ENCODE measurements at regions not wholly inside any gene's neighbourhood (a gene's known extent, or its start where the extent isn't known, plus 50 kb on each side); places are given as distances from the start of the nearest gene placed in this dataset.

DNA sequence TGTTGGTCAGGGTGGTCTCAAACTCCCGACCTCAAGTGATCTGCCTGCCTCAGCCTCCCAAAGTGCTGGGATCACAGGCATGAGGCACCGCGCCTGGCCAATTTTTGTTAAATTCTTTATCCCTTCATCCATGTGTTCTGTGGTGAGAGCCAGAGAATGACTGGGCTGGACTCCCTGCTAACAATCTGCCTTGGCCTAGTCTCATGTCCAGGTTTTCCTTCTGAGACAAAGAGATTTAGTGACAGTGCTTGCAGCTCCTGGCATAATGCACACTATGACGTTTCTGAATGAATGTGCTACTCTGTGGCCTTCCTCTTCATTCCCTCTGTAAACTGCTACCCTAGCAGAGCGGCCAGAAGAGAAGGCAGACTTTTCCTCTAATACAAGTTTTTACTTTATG is 79.3 kb downstream of the FOXD1 start:
- Mint-ChIP-seq H3K27me3 (peaks cover 67% of the 10 kb centered on the region), H3K4me1 (peaks cover 2% of the 10 kb centered on the region), H3K36me3 (ENCODE audit: low read depth) (peaks cover 6% of the 10 kb centered on the region), H3K4me3 (no peak overlapping the region), H3K27ac (no peak overlapping the region)
- H3K9me3 ChIP-seq (ENCODE audit: control insufficient read depth, low read length, poor library complexity, severe bottlenecking): no peaks in the 10 kb centered on the region
- DNase-seq (no peak), ATAC-seq (no peak)

- Mint-ChIP-seq H3K36me3 (ENCODE audit: low read depth) (peaks cover 6% of the 10 kb centered on the region), H3K27me3 (peaks cover 58% of the 10 kb centered on the region), H3K27ac (no peak overlapping the region), H3K4me1 (peaks cover 2% of the 10 kb centered on the region), H3K4me3 (no peak overlapping the region)
- no peaks in the 10 kb centered on the region for H3K9me3 ChIP-seq (ENCODE audit: control insufficient read depth, low read length, poor library complexity, severe bottlenecking)
- ATAC-seq: no peak
- DNase-seq: no peak
Observed at GRCh38 chr5:73367650-73368049, 80.9 kb downstream of the FOXD1 start.

DNA sequence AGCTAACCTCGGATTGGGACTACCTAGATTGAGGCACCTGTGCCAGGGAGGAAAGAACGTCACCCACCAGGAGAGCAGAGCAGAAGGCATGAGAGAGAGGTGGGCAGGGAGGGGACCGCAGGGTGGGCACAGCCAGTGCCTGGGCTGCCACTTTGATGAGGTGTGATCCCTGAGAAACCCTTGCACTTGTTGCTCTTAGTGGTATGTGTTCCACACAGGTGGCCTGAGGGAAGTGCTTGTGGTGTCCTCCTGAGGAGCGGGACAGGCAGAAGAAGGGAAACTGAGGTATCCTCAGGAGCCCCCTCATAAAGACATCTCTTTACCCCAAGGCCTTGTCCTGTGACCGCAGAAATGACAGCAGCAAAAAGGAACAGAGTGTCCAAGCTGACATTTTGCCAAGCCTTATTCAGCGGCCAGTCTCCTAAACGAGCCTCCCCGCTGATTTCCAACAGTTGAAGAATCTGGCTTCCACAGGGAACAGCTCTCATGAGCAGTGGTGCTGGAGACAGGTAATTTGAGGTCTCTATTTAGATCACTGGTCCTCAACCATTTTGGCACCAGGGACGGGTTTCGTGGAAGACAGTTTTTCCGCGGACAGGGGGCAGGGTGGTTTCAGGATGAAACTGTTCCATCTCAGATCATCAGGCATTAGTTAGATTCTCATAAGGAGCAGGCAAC is 82.4 kb downstream of the FOXD1 start:
- H3K27me3 Mint-ChIP-seq: peaks cover 56% of the 10 kb centered on the region
- peaks cover 2% of the 10 kb centered on the region for H3K4me1 Mint-ChIP-seq
- no peaks in the 10 kb centered on the region for H3K9me3 ChIP-seq (ENCODE audit: control insufficient read depth, low read length, poor library complexity, severe bottlenecking)
- ATAC-seq: no peak
- H3K27ac Mint-ChIP-seq: no peak overlapping the region
- no peak for DNase-seq
- H3K4me3 Mint-ChIP-seq: no peak overlapping the region
- H3K36me3 Mint-ChIP-seq (ENCODE audit: low read depth): peaks cover 5% of the 10 kb centered on the region

- H3K36me3 Mint-ChIP-seq (ENCODE audit: low read depth): peaks cover 5% of the 10 kb centered on the region
- DNase-seq: no peak
- no peaks in the 10 kb centered on the region for H3K9me3 ChIP-seq (ENCODE audit: control insufficient read depth, low read length, poor library complexity, severe bottlenecking)
- H3K4me1 Mint-ChIP-seq: peaks cover 2% of the 10 kb centered on the region
- no peak overlapping the region for H3K4me3 Mint-ChIP-seq
- H3K27me3 Mint-ChIP-seq: peaks cover 50% of the 10 kb centered on the region
- no peak overlapping the region for H3K27ac Mint-ChIP-seq
- no peak for ATAC-seq
Observed at GRCh38 chr5:73365301-73365853, 83.2 kb downstream of the FOXD1 start.

DNA sequence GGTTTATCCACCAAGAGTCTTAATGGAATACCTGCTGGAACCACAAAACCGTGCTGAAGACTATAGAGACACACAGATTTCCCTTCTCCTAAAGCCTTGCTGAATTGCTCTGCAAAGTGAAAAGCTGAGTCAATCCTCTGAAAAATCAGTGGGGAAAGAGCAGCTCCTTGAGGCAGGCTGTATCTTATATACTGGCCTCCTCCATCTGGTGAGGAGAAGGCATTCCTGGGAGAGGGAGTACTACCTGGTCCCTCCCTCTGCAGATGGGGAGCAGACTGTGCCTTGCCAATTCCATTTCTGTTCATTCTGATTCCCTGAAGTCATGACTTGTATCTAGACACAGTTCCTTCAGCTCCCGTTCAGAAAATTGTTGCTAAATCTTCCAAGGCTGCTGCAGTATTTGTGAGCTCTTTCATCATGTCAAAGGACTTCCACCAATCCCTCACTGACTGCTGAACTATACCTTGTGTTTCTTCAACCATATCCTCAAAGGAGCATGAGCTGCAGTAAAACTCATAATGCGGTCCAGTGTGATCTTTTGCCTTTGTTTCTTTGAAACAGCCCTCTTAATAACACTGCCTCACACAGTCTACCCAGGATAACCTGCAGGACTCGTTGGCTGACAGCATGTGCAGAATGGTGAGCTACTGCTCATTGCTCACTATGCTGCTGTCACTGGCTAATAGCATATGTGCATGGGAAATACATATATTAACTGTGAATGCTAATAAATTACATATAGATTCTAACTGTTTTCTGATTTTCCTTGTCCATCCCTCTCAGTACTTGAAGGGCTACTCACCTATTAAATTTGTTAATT is 84.5 kb downstream of the FOXD1 start:
- Mint-ChIP-seq H3K27ac (no peak overlapping the region), H3K36me3 (ENCODE audit: low read depth) (peaks cover 5% of the 10 kb centered on the region), H3K4me1 (peaks cover 2% of the 10 kb centered on the region), H3K27me3 (peaks cover 41% of the 10 kb centered on the region), H3K4me3 (no peak overlapping the region)
- DNase-seq: no peak
- H3K9me3 ChIP-seq (ENCODE audit: control insufficient read depth, low read length, poor library complexity, severe bottlenecking): no peaks in the 10 kb centered on the region
- no peak for ATAC-seq

- no peak for DNase-seq
- H3K4me3 Mint-ChIP-seq: no peak overlapping the region
- peaks cover 2% of the 10 kb centered on the region for H3K36me3 Mint-ChIP-seq (ENCODE audit: low read depth)
- H3K4me1 Mint-ChIP-seq: no peaks in the 10 kb centered on the region
- no peaks in the 10 kb centered on the region for H3K9me3 ChIP-seq (ENCODE audit: control insufficient read depth, low read length, poor library complexity, severe bottlenecking)
- peaks cover 43% of the 10 kb centered on the region for H3K27me3 Mint-ChIP-seq
- no peak overlapping the region for H3K27ac Mint-ChIP-seq
- no peak for ATAC-seq
Observed at GRCh38 chr5:73359395-73359794, 89.2 kb downstream of the FOXD1 start.

GRCh38 chr5:73358366-73358765 is 90.2 kb downstream of the FOXD1 start:
- ATAC-seq (no peak), DNase-seq (no peak)
- peaks cover 36% of the 10 kb centered on the region for H3K27me3 Mint-ChIP-seq
- no peaks in the 10 kb centered on the region for H3K9me3 ChIP-seq (ENCODE audit: control insufficient read depth, low read length, poor library complexity, severe bottlenecking)
- H3K4me3 Mint-ChIP-seq: no peak overlapping the region
- H3K4me1 Mint-ChIP-seq: no peaks in the 10 kb centered on the region
- no peak overlapping the region for H3K27ac Mint-ChIP-seq
- peaks cover 2% of the 10 kb centered on the region for H3K36me3 Mint-ChIP-seq (ENCODE audit: low read depth)

- ATAC-seq (no peak), DNase-seq (no peak)
- no peak overlapping the region for H3K27ac Mint-ChIP-seq
- peaks cover 2% of the 10 kb centered on the region for H3K36me3 Mint-ChIP-seq (ENCODE audit: low read depth)
- peaks cover 34% of the 10 kb centered on the region for H3K27me3 Mint-ChIP-seq
- H3K9me3 ChIP-seq (ENCODE audit: control insufficient read depth, low read length, poor library complexity, severe bottlenecking): no peaks in the 10 kb centered on the region
- H3K4me1 Mint-ChIP-seq: no peaks in the 10 kb centered on the region
- H3K4me3 Mint-ChIP-seq: no peak overlapping the region
Observed at GRCh38 chr5:73357576-73357975, 91.0 kb downstream of the FOXD1 start.

- peaks cover 25% of the 10 kb centered on the region for H3K27me3 Mint-ChIP-seq
- ATAC-seq: no peak
Observed at GRCh38 chr5:73355108-73355507, 93.5 kb downstream of the FOXD1 start.

DNA sequence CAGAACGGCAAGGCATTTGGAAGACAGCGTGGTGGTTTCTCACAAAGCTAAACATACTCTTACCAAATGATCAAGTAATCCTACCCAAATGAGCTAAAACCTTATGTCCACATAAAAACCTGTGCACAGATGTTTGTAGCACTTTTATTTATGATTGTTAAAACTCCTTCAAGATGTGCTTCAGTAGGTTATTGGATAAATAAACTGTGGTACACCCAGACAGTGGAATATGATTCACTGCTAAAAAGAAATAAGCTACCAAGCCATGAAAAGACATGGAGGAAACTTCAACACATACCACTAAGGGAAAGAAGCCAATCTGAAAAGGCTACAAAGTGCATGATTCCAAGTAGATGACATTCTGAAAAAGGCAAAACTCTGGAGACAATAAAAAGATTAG is 94.2 kb downstream of the FOXD1 start:
- Mint-ChIP-seq H3K4me3 (no peak overlapping the region), H3K27ac (no peak overlapping the region), H3K36me3 (ENCODE audit: low read depth) (peaks cover 2% of the 10 kb centered on the region), H3K4me1 (no peaks in the 10 kb centered on the region), H3K27me3 (peaks cover 25% of the 10 kb centered on the region)
- peaks cover 5% of the 10 kb centered on the region for H3K9me3 ChIP-seq (ENCODE audit: control insufficient read depth, low read length, poor library complexity, severe bottlenecking)
- no peak for ATAC-seq
- DNase-seq: no peak

More at GRCh38 chr5:73355108-73355507, 93.5 kb downstream of the FOXD1 start:
- Mint-ChIP-seq H3K27ac (no peak overlapping the region), H3K4me1 (no peaks in the 10 kb centered on the region), H3K36me3 (ENCODE audit: low read depth) (peaks cover 2% of the 10 kb centered on the region), H3K4me3 (no peak overlapping the region)
- peaks cover 5% of the 10 kb centered on the region for H3K9me3 ChIP-seq (ENCODE audit: control insufficient read depth, low read length, poor library complexity, severe bottlenecking)
- DNase-seq: no peak

DNA sequence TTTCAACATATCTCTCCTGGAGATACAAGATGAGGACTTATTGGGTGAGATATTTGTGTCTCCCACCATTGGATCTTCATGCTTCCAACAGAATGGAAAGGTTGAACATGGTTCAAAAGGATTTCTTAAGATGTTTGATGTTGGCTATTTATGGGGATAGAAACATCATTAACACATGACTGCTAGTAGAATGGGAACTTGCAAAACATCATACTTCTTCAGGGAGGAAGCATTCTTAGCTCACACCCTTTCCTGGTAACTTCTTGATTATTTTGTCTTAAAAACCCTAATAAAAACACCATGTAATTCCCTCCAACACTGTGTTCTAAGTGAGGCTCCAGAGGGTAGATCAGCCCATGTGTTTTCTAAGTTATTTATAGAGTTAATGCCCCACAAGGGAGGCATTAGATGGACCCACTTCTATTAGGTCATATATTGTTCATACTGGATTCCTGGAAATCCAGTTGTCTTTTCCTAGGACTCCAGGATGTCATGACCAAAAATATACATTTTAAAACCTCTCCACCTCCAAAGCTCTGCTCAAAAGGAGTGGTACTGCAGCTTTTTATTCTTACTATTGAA is 95.8 kb downstream of the FOXD1 start:
- H3K4me1 Mint-ChIP-seq: no peaks in the 10 kb centered on the region
- ATAC-seq: no peak
- H3K27ac Mint-ChIP-seq: no peak overlapping the region
- DNase-seq: no peak
- H3K9me3 ChIP-seq (ENCODE audit: control insufficient read depth, low read length, poor library complexity, severe bottlenecking): peaks cover 5% of the 10 kb centered on the region
- peaks cover 2% of the 10 kb centered on the region for H3K36me3 Mint-ChIP-seq (ENCODE audit: low read depth)
- peaks cover 23% of the 10 kb centered on the region for H3K27me3 Mint-ChIP-seq
- no peak overlapping the region for H3K4me3 Mint-ChIP-seq

- Mint-ChIP-seq H3K27me3 (peaks cover 18% of the 10 kb centered on the region), H3K36me3 (ENCODE audit: low read depth) (peaks cover 2% of the 10 kb centered on the region)
Observed at GRCh38 chr5:73352243-73352642, 96.3 kb downstream of the FOXD1 start.

GRCh38 chr5:73351593-73351992 is 97.0 kb downstream of the FOXD1 start:
- H3K4me1 Mint-ChIP-seq: no peaks in the 10 kb centered on the region
- no peak overlapping the region for H3K4me3 Mint-ChIP-seq
- ATAC-seq: no peak
- H3K27me3 Mint-ChIP-seq: peaks cover 11% of the 10 kb centered on the region
- H3K36me3 Mint-ChIP-seq (ENCODE audit: low read depth): peaks cover 2% of the 10 kb centered on the region
- H3K9me3 ChIP-seq (ENCODE audit: control insufficient read depth, low read length, poor library complexity, severe bottlenecking): peaks cover 5% of the 10 kb centered on the region
- no peak for DNase-seq
- H3K27ac Mint-ChIP-seq: no peak overlapping the region

More at GRCh38 chr5:73352243-73352642, 96.3 kb downstream of the FOXD1 start:
- Mint-ChIP-seq H3K27ac (no peak overlapping the region), H3K4me1 (no peaks in the 10 kb centered on the region), H3K4me3 (no peak overlapping the region)
- H3K9me3 ChIP-seq (ENCODE audit: control insufficient read depth, low read length, poor library complexity, severe bottlenecking): peaks cover 5% of the 10 kb centered on the region
- DNase-seq (no peak), ATAC-seq (no peak)

All from T-helper 17 cell (primary cell).